GM04504 (cell line): ENCODE measurements at regions not wholly inside any gene's neighbourhood (a gene's known extent, or its start where the extent isn't known, plus 50 kb on each side); places are given as distances from the start of the nearest gene placed in this dataset.

Source experiments
- DNase-seq: peaks from one replicate; pipeline ENCODE4 v3.0.0-alpha.2; 2012; ENCODE audit warnings: low read depth

- no peak for DNase-seq
Measured at GRCh38 chr10:47104786-47105385, 193.7 kb downstream of the PTPN20 start.

GRCh38 chr10:47107007-47107747 is 192.8 kb upstream of the GDF10 start:
- DNase-seq: no peak

DNA sequence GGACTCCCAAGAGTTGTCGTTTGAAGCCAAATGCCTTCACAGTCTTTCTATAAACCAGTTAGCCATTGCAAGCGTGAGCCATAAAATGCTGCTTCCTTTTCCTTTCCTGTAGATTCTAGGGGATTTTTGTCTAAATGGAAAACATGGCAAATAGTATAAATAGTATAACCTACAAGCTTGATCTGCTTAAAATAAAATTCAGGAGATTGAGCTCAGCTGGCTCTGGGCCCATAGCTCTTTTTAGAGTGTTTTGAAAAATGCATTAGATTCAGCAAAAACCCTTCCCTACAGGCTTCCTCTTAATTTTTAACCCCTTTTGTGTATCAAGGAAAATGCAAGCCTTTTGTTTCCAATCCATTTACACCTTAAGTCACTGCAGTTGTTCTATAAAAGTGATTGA is 190.1 kb upstream of the GDF10 start:
- DNase-seq: no peak

DNA sequence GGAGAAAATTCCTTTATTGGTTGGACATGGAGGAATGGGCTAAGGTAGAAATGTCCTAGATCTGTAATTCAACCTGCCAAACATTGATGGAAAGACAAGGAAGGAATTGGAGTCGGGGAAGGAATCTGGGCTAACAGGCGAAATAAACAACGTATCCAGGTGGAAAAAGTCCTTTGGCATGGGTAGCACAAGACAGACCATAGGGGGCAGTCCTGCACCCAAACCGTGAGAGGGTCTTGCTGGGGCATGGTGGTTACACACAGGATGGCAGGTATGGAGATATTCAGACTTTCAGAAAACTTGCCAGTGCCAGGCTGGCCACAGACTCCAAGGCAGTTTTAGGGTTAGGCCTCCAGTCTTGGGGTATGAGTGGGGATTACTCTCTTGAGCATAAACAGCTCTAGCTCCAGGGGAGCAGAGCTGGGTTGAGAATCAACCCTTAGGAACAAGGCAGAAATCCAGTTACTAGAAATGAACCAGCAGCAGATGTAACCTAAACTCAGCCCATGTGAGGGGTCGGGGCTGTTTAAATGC is 188.6 kb upstream of the GDF10 start:
- DNase-seq: no peak

DNA sequence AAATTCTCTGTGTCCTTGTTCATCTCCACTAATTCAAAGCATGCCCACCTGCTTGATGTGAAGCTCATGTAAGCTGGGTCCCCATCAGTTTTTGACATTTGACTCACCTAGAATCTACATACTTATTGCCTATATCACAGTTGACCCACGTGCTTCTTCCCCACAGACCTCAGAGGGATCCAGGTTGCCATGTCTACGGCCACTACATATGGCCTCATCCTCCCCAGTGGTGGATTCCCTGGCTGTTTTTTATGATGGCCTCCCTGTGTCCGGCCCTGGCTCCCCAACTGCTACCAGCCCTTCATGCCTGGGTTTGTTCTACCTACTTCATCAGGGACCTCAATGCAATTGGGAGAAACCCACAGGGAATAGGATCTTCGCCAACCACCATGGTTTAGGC is 187.4 kb upstream of the GDF10 start:
- DNase-seq: no peak

GRCh38 chr10:47113907-47114500 is 186.0 kb upstream of the GDF10 start:
- DNase-seq: no peak

GRCh38 chr10:47114680-47115186 is 185.3 kb upstream of the GDF10 start:
- no peak for DNase-seq

DNA sequence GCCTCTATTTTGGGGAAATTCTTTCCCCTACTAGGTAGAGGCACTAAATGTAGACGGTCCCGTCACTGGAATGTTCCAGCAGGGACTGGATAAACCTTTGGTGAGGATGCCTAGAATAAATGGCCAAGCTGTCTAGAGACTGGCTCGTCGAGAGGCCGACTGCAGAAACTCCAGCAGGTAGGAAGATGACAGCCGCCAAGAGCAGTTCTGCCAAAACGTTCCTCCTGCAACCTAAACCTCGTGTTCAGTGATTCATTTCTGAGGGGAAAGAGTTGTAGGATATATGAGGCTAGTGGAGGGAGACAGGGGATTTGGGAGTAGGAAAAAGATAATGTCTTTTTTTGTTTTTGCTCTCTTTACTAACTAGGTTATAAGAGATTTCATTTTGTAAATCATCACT is 184.7 kb upstream of the GDF10 start:
- no peak for DNase-seq

DNA sequence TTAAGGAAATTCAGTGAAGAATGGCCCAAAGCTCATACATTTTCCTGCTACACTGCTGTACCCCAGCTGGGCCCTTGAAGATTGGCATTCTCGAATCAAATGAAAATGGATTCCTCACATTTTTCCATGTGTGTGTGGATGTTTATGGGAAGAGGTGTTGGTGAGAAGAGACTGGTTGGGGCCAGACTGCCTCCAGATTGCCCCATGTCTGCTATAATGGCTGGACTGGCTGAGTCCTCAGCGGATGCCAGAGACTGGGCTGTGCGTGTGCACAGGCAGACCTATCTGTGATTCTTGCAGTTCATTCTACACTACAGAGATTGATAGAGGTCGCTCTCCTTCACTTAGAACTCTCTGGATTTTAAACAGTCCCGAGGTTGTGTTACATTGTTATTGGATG is 183.6 kb upstream of the GDF10 start:
- no peak for DNase-seq

GRCh38 chr10:47118326-47118725 is 181.7 kb upstream of the GDF10 start:
- no peak for DNase-seq

DNA sequence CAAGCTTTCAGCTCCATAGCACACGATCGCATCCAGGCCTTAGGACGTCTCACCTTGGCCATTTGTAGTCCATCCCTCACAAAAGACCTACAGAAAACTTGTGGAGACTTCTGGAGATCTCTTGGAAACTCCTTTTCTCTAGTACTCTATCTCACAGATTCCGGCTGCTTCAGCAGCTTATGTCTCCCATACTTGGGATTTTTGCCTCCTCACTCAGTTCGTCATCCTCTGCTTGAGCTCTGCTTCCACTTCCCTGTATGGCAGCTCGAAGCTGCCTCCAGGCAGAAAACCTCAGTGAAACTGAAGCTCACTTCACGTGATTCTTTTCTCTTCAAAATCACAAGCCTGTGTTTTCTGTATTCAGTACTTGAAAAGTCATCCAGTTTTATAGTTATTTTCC is 178.7 kb upstream of the GDF10 start:
- DNase-seq: no peak

- no peak for DNase-seq
Measured at GRCh38 chr10:47123716-47124288, 176.2 kb upstream of the GDF10 start.

GRCh38 chr10:47127188-47127785 is 172.7 kb upstream of the GDF10 start:
- DNase-seq: no peak

- DNase-seq: no peak
Measured at GRCh38 chr10:47130491-47130890, 169.5 kb upstream of the GDF10 start.

GRCh38 chr10:47133871-47134570 is 166.0 kb upstream of the GDF10 start:
- no peak for DNase-seq

- DNase-seq: no peak
Measured at GRCh38 chr10:47136866-47137265, 163.1 kb upstream of the GDF10 start.

DNA sequence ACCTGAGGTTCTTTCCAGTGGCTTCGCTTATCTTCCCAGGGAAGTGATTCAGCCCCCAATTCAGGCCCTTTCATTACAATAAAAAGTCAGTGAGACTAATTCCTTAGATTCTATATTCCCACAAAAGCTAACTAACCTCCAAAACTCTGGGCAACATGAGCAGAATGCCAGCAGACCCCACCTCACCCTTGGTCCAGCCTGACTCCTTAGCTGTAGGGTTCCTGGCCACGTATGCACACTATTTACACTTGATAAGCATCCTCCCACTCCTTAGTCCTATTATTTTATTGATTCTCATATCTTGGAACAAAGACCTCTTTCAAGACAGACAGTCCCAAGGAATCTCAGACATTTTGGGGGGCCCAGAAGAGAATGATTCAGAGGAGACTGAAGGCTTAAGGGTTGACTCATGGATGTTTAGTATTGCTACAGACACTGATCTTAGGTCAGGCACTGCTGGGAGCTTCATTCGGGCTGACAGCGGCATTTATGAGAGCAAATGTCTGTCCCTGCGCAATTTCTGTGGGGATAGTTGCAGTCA is 162.6 kb upstream of the GDF10 start:
- peak; percentile 27 for DNase-seq

GRCh38 chr10:47139121-47139520 is 160.9 kb upstream of the GDF10 start:
- no peak for DNase-seq

GRCh38 chr10:47140761-47141348 is 159.1 kb upstream of the GDF10 start:
- DNase-seq: no peak

DNA sequence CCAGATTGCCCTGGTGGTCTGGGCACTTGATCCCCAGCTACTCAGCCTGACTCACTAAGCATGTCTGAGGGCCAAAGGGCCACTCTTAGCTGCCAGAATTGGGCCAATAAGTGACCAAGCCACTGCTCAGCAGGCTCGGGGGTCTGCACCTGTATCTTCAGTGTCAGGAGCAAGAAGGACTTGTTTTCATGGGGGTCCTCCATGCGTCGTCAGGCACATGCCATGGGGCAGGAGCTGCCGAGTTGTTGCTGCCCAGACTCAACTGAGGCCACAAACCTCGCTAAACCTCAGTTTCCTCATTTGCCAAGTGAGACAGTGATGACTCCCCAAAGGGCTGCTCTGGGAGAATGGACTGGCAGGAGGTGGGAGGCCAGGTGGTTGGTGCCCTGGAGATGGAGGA is 158.6 kb upstream of the GDF10 start:
- no peak for DNase-seq

DNA sequence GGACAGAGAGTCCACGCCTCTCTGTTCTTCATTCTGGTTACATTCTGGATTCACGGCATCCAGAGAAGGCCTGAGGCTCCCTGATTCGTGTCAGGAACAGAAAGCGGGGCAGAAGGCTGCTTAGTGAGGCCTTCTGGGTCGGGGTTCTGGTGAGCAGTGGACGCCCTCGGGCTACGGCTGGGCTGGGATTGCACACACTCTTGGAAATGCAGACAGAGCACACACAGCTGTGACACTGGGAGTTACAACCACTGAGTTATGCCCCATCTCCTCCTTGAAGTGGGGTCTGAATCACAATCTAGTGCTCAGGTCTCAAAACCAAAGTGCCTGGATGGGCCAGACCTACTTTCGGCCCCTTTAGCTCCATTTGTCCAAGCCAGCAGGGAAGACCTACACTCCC is 156.9 kb upstream of the GDF10 start:
- DNase-seq: no peak
